Right lobe of liver (tissue), 6 donors: ENCODE measurements at regions not wholly inside any gene's neighbourhood (a gene's known extent, or its start where the extent isn't known, plus 50 kb on each side); places are given as distances from the start of the nearest gene placed in this dataset.

Source experiments
- ATAC-seq, 4 donors: fragments of 200-7000 bp; cut with Tn5 transposase; one replicate each; pipeline ENCODE4 v1.9.1; 2020; ENCODE audit warnings: mild to moderate bottlenecking in 4 of 4, moderate library complexity in 4 of 4
- DNase-seq, 3 donors: peaks; one replicate each; pipeline ENCODE4 v3.0.0-alpha.2; 2020
- H3K27ac ChIP-seq, 3 donors: fragments of 200-600 bp; one replicate each; pipeline ENCODE4 v1.8.0; 2022
- H3K27me3 ChIP-seq, 2 donors: fragments of 200-600 bp; one replicate each; pipeline ENCODE4 v1.8.0; 2022
- H3K36me3 ChIP-seq, 4 donors: fragments of 200-600 bp; sonication (generic) in 1 of 4; one replicate each; pipeline versions ENCODE4 v1.5.1 to v1.8.0; 2017 to 2022; ENCODE audit warnings: control low read depth in 1 of 4
- H3K4me1 ChIP-seq, 4 donors: fragments of 200-600 bp; sonication (generic) in 1 of 4; one replicate each; pipeline versions ENCODE4 v1.5.1 to v1.8.0; 2017 to 2022; ENCODE audit warnings: control low read depth in 1 of 4
- H3K4me3 ChIP-seq, 3 donors: fragments of 200-600 bp; one replicate each; pipeline ENCODE4 v1.8.0; 2022
- H3K9me3 ChIP-seq, 4 donors: fragments of 200-600 bp; sonication (generic) in 1 of 4; one replicate each; pipeline versions ENCODE4 v1.5.1 to v1.8.0; 2017 to 2022; ENCODE audit warnings: control low read depth in 1 of 4
- CTCF ChIP-seq, 4 donors: fragments of 200-600 bp in 3 of 4; fragments of 450-650 bp in 1 of 4; IDR thresholded peaks; one replicate each; pipeline versions ENCODE4 v1.5.1 to v1.8.0; 2016 to 2022; ENCODE audit warnings: antibody characterized with exemption in 4 of 4, mild to moderate bottlenecking in 2 of 4
- POLR2A ChIP-seq: fragments of 450-650 bp; IDR thresholded peaks from one replicate; pipeline ENCODE4 v1.6.1; 2017; ENCODE audit warnings: antibody characterized with exemption, mild to moderate bottlenecking
- WGBS: methylation state at CpG from one replicate; pipeline ENCODE4 v1.1.6; 2018; ENCODE audit warnings: low coverage, low lambda C conversion rate; ENCODE audit not compliant: insufficient coverage; ENCODE audit errors: missing lambda C conversion rate; 5-methylcytosine and 5-hydroxymethylcytosine counted together
- intact Hi-C, 2 donors: fragments of 100-400 bp; cut with DNase I; formaldehyde crosslinking; loops; one replicate each; pipeline versions ENCODE4 v1.11.2 to v1.14.1; 2022
- donor health status: DM: no; HTN: yes; CAD: no.
- donor health status: DM: no; HTN: no; CAD: no.
- donor health status: DM: no; HTN: no; CAD: no.
- donor health status: DM: no; HTN: yes; CAD: no.
- donor health status: DM: no; HTN: yes; CAD: no.

- H3K9me3 ChIP-seq, result no peaks in the 10 kb centered on the region
- DNase-seq, result peak in 1 of 3 donors; percentile 24
- no peak overlapping the region for H3K27ac ChIP-seq
- no peaks in the 10 kb centered on the region for H3K36me3 ChIP-seq
- no peak overlapping the region for H3K4me3 ChIP-seq
- intact Hi-C loops, result no loop called here
- TF ChIP-seq CTCF (IDR thresholded peaks at IDR 0.05) (peak in 3 of 4 donors; percentile 27 to 44 (median 30)), POLR2A (no peak)
- ATAC-seq, result peak in 3 of 4 donors; percentile 40 to 46 (median 41)
- 38% methylated on average over 7 of the region's 9 CpGs for WGBS
- no peaks in the 10 kb centered on the region for H3K4me1 ChIP-seq
- H3K27me3 ChIP-seq, result no peaks in the 10 kb centered on the region
Measured at GRCh38 chr3:157865352-157866000, 240.7 kb downstream of the SHOX2 start.

GRCh38 chr3:157861076-157861765 lies 245.0 kb downstream of the SHOX2 start:
- Histone ChIP-seq H3K4me1 (peaks cover 0 to 7% (median 0%) of the 10 kb centered on the region in 4 donors), H3K4me3 (no peak overlapping the region), H3K36me3 (no peaks in the 10 kb centered on the region), H3K27ac (no peak overlapping the region), H3K27me3 (no peaks in the 10 kb centered on the region), H3K9me3 (no peaks in the 10 kb centered on the region)
- no peak for ATAC-seq
- intact Hi-C loops, result no loop called here
- DNase-seq, result no peak
- 54% methylated on average over 4 of the region's 4 CpGs for WGBS
- TF ChIP-seq CTCF (IDR thresholded peaks at IDR 0.05) (no peak), POLR2A (no peak)

GRCh38 chr3:157859541-157859940 lies 246.7 kb downstream of the SHOX2 start:
- intact Hi-C loops, result no loop called here
- Histone ChIP-seq H3K9me3 (no peaks in the 10 kb centered on the region), H3K27ac (no peak overlapping the region), H3K36me3 (no peaks in the 10 kb centered on the region), H3K4me1 (peaks cover 0 to 13% (median 0%) of the 10 kb centered on the region in 4 donors), H3K27me3 (no peaks in the 10 kb centered on the region), H3K4me3 (no peak overlapping the region)
- 26% methylated on average over 2 of the region's 2 CpGs for WGBS
- DNase-seq (no peak), ATAC-seq (no peak)
- no peak for TF ChIP-seq POLR2A

GRCh38 chr3:157858821-157859220 lies 247.4 kb downstream of the SHOX2 start:
- Histone ChIP-seq H3K27ac (no peak overlapping the region), H3K9me3 (no peaks in the 10 kb centered on the region), H3K4me1 (peaks cover 0 to 13% (median 0%) of the 10 kb centered on the region in 4 donors), H3K4me3 (no peak overlapping the region), H3K36me3 (no peaks in the 10 kb centered on the region), H3K27me3 (no peaks in the 10 kb centered on the region)
- intact Hi-C loops, result no loop called here
- ATAC-seq (no peak), DNase-seq (no peak)
- TF ChIP-seq POLR2A, result no peak
- TF ChIP-seq CTCF (IDR thresholded peaks at IDR 0.05), result no peak
- WGBS, result 50% methylated on average over 1 of the region's 1 CpG

GRCh38 chr3:157857440-157857839 lies 248.8 kb downstream of the SHOX2 start:
- DNase-seq, result no peak
- no peak overlapping the region for H3K4me3 ChIP-seq
- ATAC-seq, result no peak
- no peaks in the 10 kb centered on the region for H3K36me3 ChIP-seq
- peaks cover 0 to 13% (median 0%) of the 10 kb centered on the region in 4 donors for H3K4me1 ChIP-seq
- intact Hi-C loops, result no loop called here
- H3K27ac ChIP-seq, result no peak overlapping the region
- H3K9me3 ChIP-seq, result no peaks in the 10 kb centered on the region
- 27% methylated on average over 5 of the region's 5 CpGs for WGBS
- TF ChIP-seq POLR2A, result no peak
- no peak for TF ChIP-seq CTCF (IDR thresholded peaks at IDR 0.05)
- H3K27me3 ChIP-seq, result no peaks in the 10 kb centered on the region
